Mesendoderm (in vitro differentiated cells): ENCODE measurements at regions not wholly inside any gene's neighbourhood (a gene's known extent, or its start where the extent isn't known, plus 50 kb on each side); places are given as distances from the start of the nearest gene placed in this dataset.

Experiments used
- DNase-seq: peaks from one replicate; pipeline ENCODE4 v3.0.0; 2013
- H2AK5ac ChIP-seq: 2 replicates; pipeline ENCODE4 v1.6.1; 2013; ENCODE audit warnings: low read length, inconsistent platforms
- H2BK120ac ChIP-seq: 2 replicates; pipeline ENCODE4 v1.6.1; 2013; ENCODE audit warnings: low read depth, mild to moderate bottlenecking, low read length, moderate library complexity, mixed read lengths
- H2BK15ac ChIP-seq: replicated peaks from 2 replicates; pipeline ENCODE4 v1.6.1; 2013; ENCODE audit warnings: low read depth, mild to moderate bottlenecking, moderate library complexity
- H2BK5ac ChIP-seq: 2 replicates; pipeline ENCODE4 v1.6.1; 2013; ENCODE audit warnings: low read length, inconsistent platforms
- H3K18ac ChIP-seq: 2 replicates; pipeline ENCODE4 v1.6.1; 2013; ENCODE audit warnings: mild to moderate bottlenecking, low read length, mixed read lengths
- H3K23ac ChIP-seq: one replicate; pipeline ENCODE4 v1.6.1; 2013; ENCODE audit warnings: low read length
- H3K27ac ChIP-seq: 2 replicates; pipeline ENCODE4 v1.5.1; 2013; ENCODE audit warnings: low read depth, mild to moderate bottlenecking, inconsistent platforms, low read length, moderate library complexity
- H3K27me3 ChIP-seq: 2 replicates; pipeline ENCODE4 v1.6.1; 2013; ENCODE audit warnings: low read length, control low read depth, mild to moderate bottlenecking, inconsistent platforms; ENCODE audit not compliant: insufficient read depth, poor library complexity
- H3K36me3 ChIP-seq: 2 replicates; pipeline ENCODE4 v1.6.1; 2013; ENCODE audit warnings: low read length, inconsistent platforms; ENCODE audit not compliant: control insufficient read depth, insufficient read depth
- H3K4ac ChIP-seq: one replicate; pipeline ENCODE4 v1.6.1; 2013; ENCODE audit warnings: low read depth, mild to moderate bottlenecking, low read length, moderate library complexity
- H3K4me1 ChIP-seq: 2 replicates; pipeline ENCODE4 v1.6.1; 2013; ENCODE audit warnings: low read depth, low read length, inconsistent platforms; ENCODE audit not compliant: control insufficient read depth
- H3K4me2 ChIP-seq: 2 replicates; pipeline ENCODE4 v1.6.1; 2013; ENCODE audit warnings: low read length
- H3K4me3 ChIP-seq: 2 replicates; pipeline ENCODE4 v1.5.1; 2013; ENCODE audit warnings: mild to moderate bottlenecking, low read length
- H3K56ac ChIP-seq: one replicate; pipeline ENCODE4 v1.6.1; 2013; ENCODE audit warnings: low read length
- H3K79me1 ChIP-seq: 2 replicates; pipeline ENCODE4 v1.6.1; 2013; ENCODE audit warnings: low read length, inconsistent platforms
- H3K79me2 ChIP-seq: 2 replicates; pipeline ENCODE4 v1.6.1; 2013; ENCODE audit warnings: mild to moderate bottlenecking, low read length; ENCODE audit not compliant: control insufficient read depth, insufficient read depth
- H3K9ac ChIP-seq: 2 replicates; pipeline ENCODE4 v1.6.1; 2013; ENCODE audit warnings: low read length, inconsistent platforms
- H4K5ac ChIP-seq: one replicate; pipeline ENCODE4 v1.6.1; 2013; ENCODE audit warnings: low read length
- H4K8ac ChIP-seq: one replicate; pipeline ENCODE4 v1.6.1; 2013; ENCODE audit warnings: low read depth, mild to moderate bottlenecking, control low read depth, low read length, moderate library complexity
- WGBS: extraction: QIAGEN DNeasy Blood & Tissue Kit; methylation state at CpG from one replicate; pipeline ENCODE4 v1.1.7; 2013; ENCODE audit warnings: low lambda C conversion rate, missing lambda C conversion rate; ENCODE audit not compliant: insufficient coverage; ENCODE audit errors: extremely low coverage; 5-methylcytosine and 5-hydroxymethylcytosine counted together

DNA sequence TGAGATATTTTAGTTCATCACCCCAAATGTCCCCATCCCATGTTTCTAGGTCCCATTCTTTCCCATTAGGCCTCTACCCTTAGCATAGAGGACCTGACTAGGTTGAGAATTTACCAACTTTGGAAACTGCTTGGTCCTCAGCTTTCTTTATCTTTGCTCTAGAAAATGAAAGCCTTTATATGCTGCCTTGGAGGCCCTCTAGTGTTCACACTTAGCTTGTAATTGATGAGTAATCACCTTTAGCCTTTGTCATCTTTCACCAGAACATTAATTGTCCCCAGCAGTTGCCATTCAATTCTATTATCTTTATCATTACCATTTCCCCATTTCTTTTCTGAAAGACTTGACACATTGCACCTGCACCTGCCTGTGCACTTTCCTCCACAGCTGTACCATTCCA is 589.2 kb upstream of the NR3C2 start:
- H3K56ac ChIP-seq, result no peak overlapping the region
- no peak overlapping the region for H3K27ac ChIP-seq
- no peak overlapping the region for H3K4me3 ChIP-seq
- peak; percentile 59 for DNase-seq
- no peaks in the 10 kb centered on the region for H3K79me1 ChIP-seq
- no peak overlapping the region for H3K4me2 ChIP-seq
- no peak overlapping the region for H2AK5ac ChIP-seq
- H4K8ac ChIP-seq, result no peak overlapping the region
- no peaks in the 10 kb centered on the region for H3K79me2 ChIP-seq
- no peaks in the 10 kb centered on the region for H3K27me3 ChIP-seq
- H2BK120ac ChIP-seq, result no peak overlapping the region
- H2BK15ac ChIP-seq, result no peak overlapping the region
- no peak overlapping the region for H2BK5ac ChIP-seq
- H3K9ac ChIP-seq, result no peak overlapping the region
- H4K5ac ChIP-seq, result no peak overlapping the region
- no peak overlapping the region for H3K18ac ChIP-seq
- no peak overlapping the region for H3K4ac ChIP-seq
- H3K23ac ChIP-seq, result no peak overlapping the region
- H3K4me1 ChIP-seq, result no peaks in the 10 kb centered on the region
- no peaks in the 10 kb centered on the region for H3K36me3 ChIP-seq

GRCh38 chr4:149029056-149029651 is 586.9 kb upstream of the NR3C2 start:
- no peaks in the 10 kb centered on the region for H3K27me3 ChIP-seq
- no peak for DNase-seq
- no peak overlapping the region for H4K5ac ChIP-seq
- H3K36me3 ChIP-seq, result no peaks in the 10 kb centered on the region
- no peak overlapping the region for H2BK5ac ChIP-seq
- H3K23ac ChIP-seq, result no peak overlapping the region
- no peak overlapping the region for H4K8ac ChIP-seq
- H2BK15ac ChIP-seq, result no peak overlapping the region
- no peak overlapping the region for H3K4me3 ChIP-seq
- H3K4me1 ChIP-seq, result no peaks in the 10 kb centered on the region
- H3K27ac ChIP-seq, result no peak overlapping the region
- H2BK120ac ChIP-seq, result no peak overlapping the region
- H3K56ac ChIP-seq, result no peak overlapping the region
- no CpG with 5 or more reads among the region's 4 CpGs for WGBS
- H2AK5ac ChIP-seq, result no peak overlapping the region
- no peaks in the 10 kb centered on the region for H3K79me2 ChIP-seq
- no peak overlapping the region for H3K9ac ChIP-seq
- H3K4me2 ChIP-seq, result no peak overlapping the region
- H3K79me1 ChIP-seq, result no peaks in the 10 kb centered on the region
- H3K18ac ChIP-seq, result no peak overlapping the region
- H3K4ac ChIP-seq, result no peak overlapping the region

GRCh38 chr4:149026696-149027095 is 584.5 kb upstream of the NR3C2 start:
- H3K23ac ChIP-seq, result no peak overlapping the region
- no peak overlapping the region for H3K27ac ChIP-seq
- H3K56ac ChIP-seq, result no peak overlapping the region
- no peak overlapping the region for H4K5ac ChIP-seq
- H2BK5ac ChIP-seq, result no peak overlapping the region
- H2BK15ac ChIP-seq, result no peak overlapping the region
- no peak overlapping the region for H2AK5ac ChIP-seq
- H3K4me3 ChIP-seq, result no peak overlapping the region
- no CpG with 5 or more reads among the region's 2 CpGs for WGBS
- H3K4ac ChIP-seq, result no peak overlapping the region
- no peaks in the 10 kb centered on the region for H3K79me2 ChIP-seq
- H3K27me3 ChIP-seq, result no peaks in the 10 kb centered on the region
- H3K9ac ChIP-seq, result no peak overlapping the region
- H3K79me1 ChIP-seq, result no peaks in the 10 kb centered on the region
- no peaks in the 10 kb centered on the region for H3K4me1 ChIP-seq
- no peaks in the 10 kb centered on the region for H3K36me3 ChIP-seq
- no peak overlapping the region for H3K18ac ChIP-seq
- H2BK120ac ChIP-seq, result no peak overlapping the region
- no peak overlapping the region for H4K8ac ChIP-seq
- no peak overlapping the region for H3K4me2 ChIP-seq
- no peak for DNase-seq

DNA sequence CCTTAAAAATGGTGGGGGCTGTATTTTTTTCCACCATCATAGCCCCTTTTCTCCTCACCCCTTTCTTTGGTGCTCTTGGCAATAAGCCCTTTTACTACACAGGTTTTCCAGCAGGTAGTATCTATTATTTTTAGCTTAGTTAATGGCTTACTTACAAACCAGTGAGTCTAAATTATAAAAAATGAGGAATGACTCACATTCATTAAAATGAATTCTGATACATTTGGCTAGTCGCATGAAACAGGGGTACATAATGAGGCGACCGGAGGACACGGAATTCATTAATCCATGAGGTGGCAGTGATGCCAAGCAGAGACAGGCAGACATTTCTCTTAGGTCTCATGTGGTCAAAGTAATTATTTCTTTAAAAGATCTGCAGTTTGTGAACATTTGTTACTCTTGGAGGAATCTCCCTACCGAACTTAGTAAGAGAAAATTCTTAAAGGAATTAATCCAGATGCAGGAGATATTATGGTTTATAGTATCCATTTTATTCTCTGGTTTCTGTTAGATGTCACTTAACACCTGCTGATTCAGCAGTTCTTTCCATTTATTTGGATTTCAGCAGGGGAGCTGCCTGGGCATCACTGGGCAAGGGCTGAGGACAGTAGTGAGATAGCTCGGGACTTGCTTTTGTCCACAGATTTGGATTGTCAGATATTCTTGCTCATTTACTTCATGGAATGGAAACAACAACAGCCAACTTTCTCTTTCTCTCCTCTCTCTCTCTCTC is 575.0 kb upstream of the NR3C2 start:
- no peak overlapping the region for H3K18ac ChIP-seq
- no peaks in the 10 kb centered on the region for H3K36me3 ChIP-seq
- no peak overlapping the region for H4K5ac ChIP-seq
- H3K27me3 ChIP-seq, result no peaks in the 10 kb centered on the region
- no peak overlapping the region for H3K9ac ChIP-seq
- H2AK5ac ChIP-seq, result no peak overlapping the region
- H2BK5ac ChIP-seq, result no peak overlapping the region
- H4K8ac ChIP-seq, result no peak overlapping the region
- no peak overlapping the region for H2BK15ac ChIP-seq
- no peaks in the 10 kb centered on the region for H3K79me1 ChIP-seq
- no peak overlapping the region for H3K4me2 ChIP-seq
- no peaks in the 10 kb centered on the region for H3K4me1 ChIP-seq
- H3K79me2 ChIP-seq, result no peaks in the 10 kb centered on the region
- no peak overlapping the region for H3K56ac ChIP-seq
- H3K27ac ChIP-seq, result no peak overlapping the region
- H2BK120ac ChIP-seq, result no peak overlapping the region
- H3K23ac ChIP-seq, result no peak overlapping the region
- no peak overlapping the region for H3K4ac ChIP-seq
- WGBS, result no CpG with 5 or more reads among the region's 6 CpGs
- H3K4me3 ChIP-seq, result no peak overlapping the region
- DNase-seq, result no peak

DNA sequence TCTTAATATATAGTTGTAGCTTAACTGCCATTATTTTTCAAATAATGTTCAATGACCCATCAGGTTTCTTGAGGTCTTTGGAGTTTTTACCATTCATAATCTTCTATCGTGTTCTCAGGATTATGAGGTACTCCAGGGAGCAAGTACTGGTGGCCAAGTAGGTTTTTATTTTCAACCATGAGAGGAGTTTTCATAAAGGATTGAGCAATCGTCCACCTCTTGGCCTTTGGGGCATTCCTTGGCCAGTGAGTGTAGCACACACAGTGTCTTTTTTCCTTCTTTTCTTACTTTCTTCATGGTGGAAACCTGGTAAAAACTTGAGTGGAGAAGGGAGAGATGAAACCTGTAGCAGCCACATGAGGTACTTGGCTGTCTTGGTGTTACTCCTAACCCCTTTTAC is 567.0 kb upstream of the NR3C2 start:
- Histone ChIP-seq H3K79me2 (no peaks in the 10 kb centered on the region), H3K4ac (no peak overlapping the region), H3K4me3 (no peak overlapping the region), H3K36me3 (no peaks in the 10 kb centered on the region), H3K23ac (no peak overlapping the region), H4K8ac (no peak overlapping the region), H4K5ac (no peak overlapping the region), H3K4me2 (no peak overlapping the region), H2BK15ac (no peak overlapping the region), H2BK5ac (no peak overlapping the region), H3K27me3 (no peaks in the 10 kb centered on the region), H3K4me1 (peaks cover 10% of the 10 kb centered on the region), H3K9ac (no peak overlapping the region), H3K79me1 (no peaks in the 10 kb centered on the region), H3K56ac (no peak overlapping the region), H2BK120ac (no peak overlapping the region), H3K27ac (no peak overlapping the region), H2AK5ac (no peak overlapping the region), H3K18ac (no peak overlapping the region)
- DNase-seq, result no peak
- no CpG with 5 or more reads among the region's 2 CpGs for WGBS
